OCI-M2 (cell line): ENCODE measurements at regions not wholly inside any gene's neighbourhood (a gene's known extent, or its start where the extent isn't known, plus 50 kb on each side); places are given as distances from the start of the nearest gene placed in this dataset.
"Not testable (repeated sequence)": the region's sequence is repeated elsewhere in the genome, so short reads cannot be mapped to it uniquely, and the experiment has no call there.

ENCODE experiments used
- DNase-seq: peaks from one replicate; lab custom pipeline; 2025; ENCODE audit not compliant: unreplicated experiment; lab: John Stamatoyannopoulos, UW

- no peak for DNase-seq
Measured at GRCh38 chr2:7621018-7621814, 704.0 kb downstream of the RNF144A start.

- no peak for DNase-seq
Measured at GRCh38 chr2:7625392-7626138, 708.4 kb downstream of the RNF144A start.

GRCh38 chr2:7626139-7626537 lies 708.9 kb downstream of the RNF144A start:
- no peak for DNase-seq

- DNase-seq = no peak
Measured at GRCh38 chr2:7627583-7627982, 710.4 kb downstream of the RNF144A start.

- DNase-seq = no peak
Measured at GRCh38 chr2:7632420-7632819, 715.2 kb downstream of the RNF144A start.

- DNase-seq = no peak
Measured at GRCh38 chr2:7633566-7634153, 716.4 kb downstream of the RNF144A start.

GRCh38 chr2:7634409-7634808 lies 717.2 kb downstream of the RNF144A start:
- no peak for DNase-seq

GRCh38 chr2:7639476-7639875 lies 722.3 kb downstream of the RNF144A start:
- DNase-seq = no peak

- DNase-seq = not testable (repeated sequence)
Measured at GRCh38 chr2:7641272-7641671, 724.1 kb downstream of the RNF144A start.

- no peak for DNase-seq
Measured at GRCh38 chr2:7646024-7646423, 728.8 kb downstream of the RNF144A start.

- no peak for DNase-seq
Measured at GRCh38 chr2:7646661-7647060, 729.4 kb downstream of the RNF144A start.

GRCh38 chr2:7648221-7648795 lies 731.1 kb downstream of the RNF144A start:
- no peak for DNase-seq

- DNase-seq = no peak
Measured at GRCh38 chr2:7649461-7650228, 732.4 kb downstream of the RNF144A start.

- DNase-seq = no peak
Measured at GRCh38 chr2:7653617-7654016, 736.4 kb downstream of the RNF144A start.

GRCh38 chr2:7655629-7656028 lies 738.4 kb downstream of the RNF144A start:
- no peak for DNase-seq

GRCh38 chr2:7657526-7657925 lies 740.3 kb downstream of the RNF144A start:
- DNase-seq = not testable (repeated sequence)

GRCh38 chr2:7658486-7658885 lies 741.3 kb downstream of the RNF144A start:
- DNase-seq = no peak

GRCh38 chr2:7660816-7661215 lies 743.6 kb downstream of the RNF144A start:
- no peak for DNase-seq

- DNase-seq = no peak
Measured at GRCh38 chr2:7661502-7661901, 744.3 kb downstream of the RNF144A start.

GRCh38 chr2:7665880-7666279 lies 748.7 kb downstream of the RNF144A start:
- no peak for DNase-seq
